Upper lobe of left lung (tissue), 6 donors: ENCODE measurements at regions not wholly inside any gene's neighbourhood (a gene's known extent, or its start where the extent isn't known, plus 50 kb on each side); places are given as distances from the start of the nearest gene placed in this dataset.
"Not testable (repeated sequence)": the region's sequence is repeated elsewhere in the genome, so short reads cannot be mapped to it uniquely, and the experiment has no call there.

Source experiments
- ATAC-seq, 2 donors: fragments of 200-7000 bp; cut with Tn5 transposase; one replicate each; pipeline ENCODE4 v1.9.1; 2022; ENCODE audit warnings: mild to moderate bottlenecking in 2 of 2, moderate library complexity in 2 of 2; ENCODE audit not compliant: low FRiP score in 2 of 2
- DNase-seq, 2 donors: peaks; one replicate each; pipeline ENCODE4 v3.0.0-alpha.2; 2019 to 2020
- H3K27ac ChIP-seq, 4 donors: fragments of 200-600 bp; sonication (generic); one replicate each; pipeline ENCODE4 v1.5.1; 2016 to 2019
- H3K27me3 ChIP-seq, 4 donors: fragments of 200-600 bp; sonication (generic); one replicate each; pipeline ENCODE4 v1.5.1; 2017 to 2019
- H3K36me3 ChIP-seq, 4 donors: fragments of 200-600 bp; sonication (generic); one replicate each; pipeline ENCODE4 v1.5.1; 2016 to 2019
- H3K4me1 ChIP-seq, 4 donors: fragments of 200-600 bp; sonication (generic); one replicate each; pipeline ENCODE4 v1.5.1; 2018 to 2019
- H3K4me3 ChIP-seq, 4 donors: fragments of 200-600 bp; sonication (generic); one replicate each; pipeline ENCODE4 v1.5.1; 2017 to 2019; ENCODE audit warnings: mild to moderate bottlenecking in 2 of 4, moderate library complexity in 1 of 4
- H3K9me3 ChIP-seq, 4 donors: fragments of 200-600 bp; sonication (generic); one replicate each; pipeline ENCODE4 v1.5.1; 2018 to 2019
- EP300 ChIP-seq, 4 donors: sonication (generic); formaldehyde crosslinking; IDR thresholded peaks; one replicate each; pipeline ENCODE4 v1.5.1; 2017; ENCODE audit warnings: antibody characterized with exemption in 4 of 4, control low read depth in 2 of 4
- POLR2A ChIP-seq, 4 donors: fragments of 450-650 bp; IDR thresholded peaks; one replicate each; pipeline ENCODE4 v1.5.1; 2016 to 2017; ENCODE audit warnings: antibody characterized with exemption in 4 of 4, mild to moderate bottlenecking in 2 of 4
- POLR2AphosphoS5 ChIP-seq, 2 donors: sonication (generic); formaldehyde crosslinking; IDR thresholded peaks; one replicate each; pipeline ENCODE4 v1.5.1; 2017; ENCODE audit warnings: antibody characterized with exemption in 2 of 2
- WGBS, 2 donors: methylation state at CpG; one replicate each; pipeline ENCODE4 v1.1.5; 2017 to 2018; 5-methylcytosine and 5-hydroxymethylcytosine counted together
- TF ChIP-seq, protein P1 (sequence below), 6 experiments: fragments of 450-650 bp in 4 of 6; fragments of 200-600 bp in 2 of 6; sonication (generic) in 2 of 6; IDR thresholded peaks; one replicate each; pipeline ENCODE4 v1.5.1; 2016 to 2019; ENCODE audit warnings: antibody characterized with exemption in 6 of 6
- donor health status: DM: no; HTN: no; CAD: no; lungs with moderate emphysema.
- donor health status: DM: no; HTN: yes; CAD: no; lungs with severe emphysema.

DNA sequence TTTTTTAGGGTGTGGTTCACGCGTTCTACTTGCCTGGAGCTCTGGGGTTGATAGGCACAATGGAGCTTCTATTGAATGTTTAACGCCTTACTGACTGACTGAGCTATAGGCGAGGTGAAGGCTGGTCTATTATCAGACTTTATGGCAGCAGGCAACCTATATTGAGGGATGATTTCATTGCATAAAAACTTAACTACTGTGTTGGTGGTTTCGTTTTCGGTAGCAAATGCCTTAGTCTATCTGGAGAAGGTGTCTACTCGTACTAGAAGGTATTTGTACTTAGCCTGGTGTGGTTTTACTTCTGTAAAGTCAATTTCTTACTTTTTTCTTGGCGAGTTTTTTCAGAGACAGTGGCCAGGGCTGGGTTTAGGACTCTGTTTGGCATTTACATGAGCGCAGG lies 162.0 kb upstream of the FRG2C start:
- ATAC-seq, DNase-seq, H3K27me3 ChIP-seq, H3K36me3 ChIP-seq, H3K9me3 ChIP-seq, H3K4me1 ChIP-seq: not testable (repeated sequence)
- WGBS, 2 donors = 73 to 77% methylated on average over 9 of the region's 9 CpGs
- Histone ChIP-seq H3K4me3 (peak overlapping the region in 2 of 4 donors; percentile 1 to 34), H3K27ac (peak overlapping the region in 2 of 4 donors; percentile 7 to 31)

DNA sequence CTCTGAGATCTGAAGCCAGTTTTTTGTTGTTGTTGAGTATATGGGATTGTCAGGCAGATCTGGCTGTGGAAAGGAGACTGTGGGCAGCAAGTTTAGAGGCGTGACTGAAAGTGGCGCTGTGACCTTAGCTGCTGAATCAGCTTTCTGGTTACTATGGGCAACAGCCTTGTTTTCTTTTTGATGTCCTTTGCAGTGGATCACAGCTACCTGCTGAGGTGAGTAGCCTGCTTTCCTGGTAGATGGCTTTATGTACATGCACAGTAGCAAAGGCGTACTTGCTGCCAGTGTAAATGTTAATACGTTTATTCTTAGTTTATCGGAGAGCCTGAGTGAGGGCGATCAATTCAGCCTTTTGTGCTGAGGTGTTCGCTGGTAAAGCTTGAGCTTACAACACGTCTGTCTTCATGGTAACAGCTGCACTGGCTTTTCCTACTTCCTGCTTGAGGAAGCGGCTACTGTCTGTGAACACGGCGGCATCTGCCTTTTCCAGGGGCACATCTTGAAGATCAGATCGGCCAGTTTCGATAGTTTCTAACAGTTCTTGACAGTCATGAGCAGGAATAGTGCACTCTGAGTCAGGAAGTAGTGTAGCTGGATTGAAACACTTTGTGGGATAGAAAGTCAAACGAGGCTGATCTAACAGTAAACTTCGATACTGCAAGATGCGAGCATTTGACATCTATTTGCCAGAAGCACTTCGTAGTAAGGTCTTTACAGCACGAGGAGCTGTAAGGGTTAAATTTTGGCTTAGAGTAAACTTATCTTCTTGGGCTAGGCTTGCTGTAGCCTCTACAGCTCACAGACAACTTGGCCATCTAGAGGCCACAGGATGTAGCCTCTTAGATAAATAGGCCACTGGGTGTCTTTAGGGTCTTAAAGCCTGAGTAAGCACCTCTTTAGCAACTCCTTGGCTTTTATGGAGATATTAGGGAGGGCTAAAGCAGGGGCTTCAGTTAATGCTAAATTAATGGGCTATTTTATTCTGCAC lies 161.1 kb upstream of the FRG2C start:
- ATAC-seq, H3K4me1 ChIP-seq, H3K36me3 ChIP-seq, H3K27me3 ChIP-seq, H3K9me3 ChIP-seq: not testable (repeated sequence)
- 29 to 45% methylated on average over 18 of the region's 18 CpGs for WGBS, 2 donors
- peak in 1 of 2 donors; percentile 23 for DNase-seq
- peak overlapping the region in 3 of 4 donors; percentile 13 to 39 (median 34) for H3K4me3 ChIP-seq
- H3K27ac ChIP-seq = peak overlapping the region in 2 of 4 donors; percentile 7 to 40
- TF ChIP-seq, protein P1, sequence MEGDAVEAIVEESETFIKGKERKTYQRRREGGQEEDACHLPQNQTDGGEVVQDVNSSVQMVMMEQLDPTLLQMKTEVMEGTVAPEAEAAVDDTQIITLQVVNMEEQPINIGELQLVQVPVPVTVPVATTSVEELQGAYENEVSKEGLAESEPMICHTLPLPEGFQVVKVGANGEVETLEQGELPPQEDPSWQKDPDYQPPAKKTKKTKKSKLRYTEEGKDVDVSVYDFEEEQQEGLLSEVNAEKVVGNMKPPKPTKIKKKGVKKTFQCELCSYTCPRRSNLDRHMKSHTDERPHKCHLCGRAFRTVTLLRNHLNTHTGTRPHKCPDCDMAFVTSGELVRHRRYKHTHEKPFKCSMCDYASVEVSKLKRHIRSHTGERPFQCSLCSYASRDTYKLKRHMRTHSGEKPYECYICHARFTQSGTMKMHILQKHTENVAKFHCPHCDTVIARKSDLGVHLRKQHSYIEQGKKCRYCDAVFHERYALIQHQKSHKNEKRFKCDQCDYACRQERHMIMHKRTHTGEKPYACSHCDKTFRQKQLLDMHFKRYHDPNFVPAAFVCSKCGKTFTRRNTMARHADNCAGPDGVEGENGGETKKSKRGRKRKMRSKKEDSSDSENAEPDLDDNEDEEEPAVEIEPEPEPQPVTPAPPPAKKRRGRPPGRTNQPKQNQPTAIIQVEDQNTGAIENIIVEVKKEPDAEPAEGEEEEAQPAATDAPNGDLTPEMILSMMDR (IDR thresholded peaks at IDR 0.05) = peak in 2 of 6 experiments; percentile 18 to 39

DNA sequence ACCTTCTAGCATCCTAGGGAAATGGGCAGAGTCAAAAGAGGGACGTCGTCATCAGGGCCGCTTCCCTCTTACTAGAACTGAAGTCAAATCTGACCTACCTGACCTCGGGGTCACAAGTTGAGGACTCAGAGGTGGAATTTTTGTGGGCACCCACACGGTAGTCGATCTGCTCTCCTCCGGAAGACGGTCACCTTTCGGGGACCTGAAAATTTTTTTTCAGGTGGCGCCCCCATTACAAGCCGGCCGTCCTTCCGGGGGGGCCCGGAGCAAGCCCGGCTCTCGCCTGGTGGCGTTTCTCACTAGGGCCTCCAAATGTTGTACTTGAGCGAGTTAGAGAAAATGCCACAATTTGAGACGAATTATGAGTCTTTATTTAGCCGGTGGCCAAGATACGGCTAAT lies 157.5 kb upstream of the FRG2C start:
- H3K36me3 ChIP-seq = no peaks in the 10 kb centered on the region
- H3K4me3 ChIP-seq = no peak overlapping the region
- ATAC-seq = no peak
- H3K27me3 ChIP-seq = no peaks in the 10 kb centered on the region
- peak in 1 of 2 donors; percentile 50 for DNase-seq
- H3K27ac ChIP-seq = no peak overlapping the region
- H3K4me1 ChIP-seq = no peaks in the 10 kb centered on the region
- WGBS, 2 donors = 77 to 82% methylated on average over 21 of the region's 21 CpGs
- TF ChIP-seq, protein P1 (IDR thresholded peaks at IDR 0.05) = no peak
- TF ChIP-seq POLR2AphosphoS5 (IDR thresholded peaks at IDR 0.05) = no peak
- no peak for TF ChIP-seq EP300 (IDR thresholded peaks at IDR 0.05)
- no peak for TF ChIP-seq POLR2A (IDR thresholded peaks at IDR 0.05)
- peaks cover 0 to 16% (median 10%) of the 10 kb centered on the region in 4 donors for H3K9me3 ChIP-seq

DNA sequence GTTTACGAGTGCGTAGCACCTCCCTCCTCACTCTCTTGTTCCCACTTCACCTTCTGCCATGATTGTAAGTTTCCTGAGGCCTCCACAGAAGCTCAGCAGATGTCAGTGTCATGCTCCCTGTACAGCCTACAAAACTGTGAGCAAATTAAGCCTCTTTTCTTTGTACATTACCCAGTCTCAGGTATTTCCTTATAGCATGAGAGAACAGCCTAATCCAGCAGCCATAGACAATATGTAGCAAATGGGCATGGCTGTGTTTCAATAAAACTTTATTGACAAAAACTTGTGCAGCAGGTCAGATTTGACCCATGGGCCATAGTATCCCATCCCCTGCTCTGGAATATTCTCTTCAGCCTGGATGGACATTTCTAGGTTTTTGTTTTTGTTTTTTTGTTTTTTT lies 156.2 kb upstream of the FRG2C start:
- H3K36me3 ChIP-seq, H3K4me1 ChIP-seq, H3K27ac ChIP-seq, ATAC-seq, H3K27me3 ChIP-seq, DNase-seq, H3K4me3 ChIP-seq: not testable (repeated sequence)
- H3K9me3 ChIP-seq = peaks cover 5 to 21% (median 11%) of the 10 kb centered on the region in 4 donors
- WGBS, 2 donors = 100% methylated on average over 2 of the region's 2 CpGs

DNA sequence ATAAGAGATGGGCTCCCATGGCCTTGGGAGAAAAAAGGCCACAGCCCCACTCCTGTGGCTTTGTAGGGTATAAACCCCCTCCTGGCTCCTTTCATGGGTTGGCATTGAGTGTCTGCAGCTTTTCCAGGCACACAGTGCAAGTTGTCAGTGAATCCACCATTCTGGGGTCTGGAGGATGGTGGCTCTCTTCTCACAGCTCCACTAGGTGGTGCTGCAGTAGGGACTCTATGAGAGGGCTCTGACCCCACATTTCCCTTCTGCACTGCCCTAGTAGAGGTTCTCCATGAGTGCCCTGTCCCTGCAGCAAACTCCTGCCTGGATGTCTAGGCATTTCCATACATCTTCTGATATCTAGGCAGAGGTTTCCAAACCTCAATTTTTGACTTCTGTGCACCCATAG lies 136.5 kb upstream of the FRG2C start:
- not testable (repeated sequence) for H3K27me3 ChIP-seq, H3K4me1 ChIP-seq, H3K36me3 ChIP-seq, H3K4me3 ChIP-seq, DNase-seq, ATAC-seq, H3K27ac ChIP-seq
- peaks cover 0 to 11% (median 0%) of the 10 kb centered on the region in 4 donors for H3K9me3 ChIP-seq

DNA sequence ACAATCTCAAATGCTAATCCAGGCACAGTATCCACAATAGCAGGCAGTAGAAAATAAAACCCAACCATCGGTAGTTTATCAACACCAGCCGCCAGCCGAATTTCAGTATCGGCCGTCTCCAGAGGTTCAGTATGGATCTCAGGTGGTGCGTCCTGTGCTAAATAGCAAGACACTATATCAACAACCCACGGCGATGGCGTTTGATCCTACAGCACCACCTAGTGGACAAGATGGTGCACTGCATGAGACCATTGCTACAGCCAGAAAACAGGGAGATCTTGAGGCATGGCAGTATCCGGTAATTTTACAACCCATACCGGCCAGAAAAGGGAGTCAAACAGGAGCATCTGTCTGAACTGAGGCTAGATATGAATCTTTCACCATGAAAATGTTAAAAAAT lies 112.0 kb upstream of the FRG2C start:
- not testable (repeated sequence) for H3K4me1 ChIP-seq, DNase-seq, ATAC-seq, H3K4me3 ChIP-seq, H3K36me3 ChIP-seq, H3K27ac ChIP-seq, H3K27me3 ChIP-seq
- TF ChIP-seq, protein P1 (IDR thresholded peaks at IDR 0.05) = peak in 1 of 6 experiments; percentile 53
- WGBS, 2 donors = 53 to 55% methylated on average over 11 of the region's 11 CpGs
- peaks cover 0 to 21% (median 0%) of the 10 kb centered on the region in 4 donors for H3K9me3 ChIP-seq

DNA sequence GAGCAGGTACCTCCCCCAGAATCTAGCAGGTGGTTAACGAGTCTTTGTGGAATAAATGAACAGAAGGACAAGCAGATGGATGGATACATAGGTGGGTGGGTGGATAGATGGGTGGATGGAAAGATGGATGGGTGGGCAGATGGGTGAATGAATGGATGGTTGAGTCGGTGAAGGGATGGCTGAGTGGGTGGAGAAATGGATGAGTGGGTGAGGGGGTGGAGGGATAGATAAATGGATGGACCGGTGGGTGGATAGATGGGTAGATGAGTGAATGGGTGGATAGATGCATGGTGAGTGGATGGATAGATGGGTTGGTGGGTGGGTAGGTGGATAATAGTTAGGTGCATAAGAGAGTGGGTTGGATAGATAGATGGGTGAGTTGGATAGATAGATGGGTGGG lies 99.7 kb upstream of the FRG2C start:
- ATAC-seq, H3K36me3 ChIP-seq, H3K4me3 ChIP-seq, H3K4me1 ChIP-seq, DNase-seq, H3K27me3 ChIP-seq, H3K9me3 ChIP-seq, H3K27ac ChIP-seq: not testable (repeated sequence)
- 84 to 91% methylated on average over 3 of the region's 3 CpGs for WGBS, 2 donors

DNA sequence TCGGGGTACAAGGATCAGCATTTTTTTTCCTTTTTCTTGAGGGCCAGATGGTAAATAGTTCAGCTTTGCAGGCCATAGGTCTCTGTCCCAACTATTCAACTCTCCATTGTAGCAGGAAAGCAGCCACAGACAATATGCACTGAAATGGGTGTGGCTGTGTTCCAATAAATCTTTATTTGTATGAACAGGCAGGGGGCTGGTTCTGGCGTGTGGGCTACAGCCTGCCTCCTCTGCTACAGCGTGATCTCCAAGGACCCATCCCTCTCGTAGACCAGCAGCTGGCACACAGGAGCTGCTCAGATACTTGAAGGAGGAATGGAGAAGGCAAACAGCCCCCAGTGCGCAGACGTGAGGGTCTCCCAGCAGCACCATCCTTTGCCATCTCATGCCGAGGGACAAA lies 91.8 kb upstream of the FRG2C start:
- ATAC-seq, H3K4me1 ChIP-seq, H3K27ac ChIP-seq, H3K9me3 ChIP-seq, H3K4me3 ChIP-seq, H3K36me3 ChIP-seq, DNase-seq, H3K27me3 ChIP-seq: not testable (repeated sequence)
- 69 to 80% methylated on average over 7 of the region's 7 CpGs for WGBS, 2 donors

DNA sequence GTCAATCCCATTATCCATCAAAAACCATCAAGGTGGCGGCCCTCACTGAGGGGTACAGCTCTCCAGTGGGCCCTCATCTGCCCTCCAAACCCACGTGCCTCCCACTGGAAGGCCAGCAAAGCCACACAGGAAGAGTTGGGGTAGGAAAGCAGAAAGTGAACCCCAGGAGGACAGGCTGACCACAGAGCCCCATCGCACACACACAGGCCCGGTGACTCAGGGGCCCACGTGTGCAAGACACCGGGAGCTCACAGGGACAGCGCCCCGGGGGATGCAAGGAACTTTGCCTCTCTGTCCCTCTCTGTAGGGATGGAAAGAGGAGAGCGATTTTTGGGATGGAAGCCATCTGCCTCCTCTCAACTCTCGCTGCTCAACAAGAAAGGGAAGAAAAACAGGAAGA lies 85.0 kb upstream of the FRG2C start:
- WGBS, 2 donors = 44 to 54% methylated on average over 8 to 10 of the region's 10 CpGs
- H3K4me3 ChIP-seq = peak overlapping the region in 1 of 4 donors; percentile 43
- H3K27ac ChIP-seq, H3K27me3 ChIP-seq, H3K9me3 ChIP-seq, ATAC-seq, H3K36me3 ChIP-seq, DNase-seq: not testable (repeated sequence)
- peaks cover 5 to 15% (median 9%) of the 10 kb centered on the region in 4 donors for H3K4me1 ChIP-seq
